C4-2B (cell line): ENCODE measurements at regions not wholly inside any gene's neighbourhood (a gene's known extent, or its start where the extent isn't known, plus 50 kb on each side); places are given as distances from the start of the nearest gene placed in this dataset.

Experiments
- CTCF ChIP-seq: fragments of 450-650 bp; conservative IDR thresholded peaks from 2 replicates; pipeline ENCODE4 v1.5.1; 2017; ENCODE audit warnings: mild to moderate bottlenecking
- ZFX ChIP-seq: fragments of 450-650 bp; IDR thresholded peaks from 2 replicates; pipeline ENCODE4 v1.6.1; 2017

DNA sequence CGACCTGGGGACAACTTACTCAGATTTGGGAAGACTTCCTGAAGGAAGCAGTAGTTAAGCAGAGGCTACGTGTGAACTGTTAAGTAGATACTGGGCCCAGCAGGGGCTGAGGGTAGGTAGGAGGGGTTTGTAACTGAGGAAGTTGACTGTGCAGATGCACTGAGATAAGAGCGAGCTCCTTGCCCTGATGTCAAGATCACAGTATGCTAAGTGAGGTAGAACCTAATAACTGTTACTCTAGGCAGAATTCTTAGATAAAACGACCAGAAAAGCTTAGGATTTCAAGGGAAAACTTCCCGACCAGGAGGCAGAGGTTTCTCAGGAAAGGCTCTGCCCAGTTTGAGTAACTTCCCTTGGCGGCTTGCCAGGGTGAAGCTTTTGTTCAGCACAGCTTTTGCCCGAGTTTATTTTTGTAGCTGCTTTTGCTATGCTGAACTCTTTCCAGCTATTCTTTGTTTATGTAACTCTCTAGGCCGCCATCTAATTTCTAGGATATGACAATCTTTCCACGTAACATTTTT, 632.1 kb downstream of the DIAPH3 start:
- TF ChIP-seq CTCF, result no peak
- no peak for TF ChIP-seq ZFX
